DND-41 (cell line): ENCODE measurements at regions not wholly inside any gene's neighbourhood (a gene's known extent, or its start where the extent isn't known, plus 50 kb on each side); places are given as distances from the start of the nearest gene placed in this dataset.

ENCODE experiments used
- EZH2 ChIP-seq: IDR thresholded peaks from 3 replicates; pipeline ENCODE4 v1.6.1; 2012; ENCODE audit warnings: borderline replicate concordance, low read depth, mild to moderate bottlenecking, moderate library complexity, low read length, inconsistent platforms; ENCODE audit not compliant: severe bottlenecking
- TF ChIP-seq, protein P1 (sequence below): IDR thresholded peaks from 2 replicates; pipeline ENCODE4 v1.5.1; 2012; ENCODE audit warnings: borderline replicate concordance, low read length, moderate library complexity, mild to moderate bottlenecking; ENCODE audit not compliant: poor library complexity, severe bottlenecking; ENCODE audit errors: extremely low read depth

DNA sequence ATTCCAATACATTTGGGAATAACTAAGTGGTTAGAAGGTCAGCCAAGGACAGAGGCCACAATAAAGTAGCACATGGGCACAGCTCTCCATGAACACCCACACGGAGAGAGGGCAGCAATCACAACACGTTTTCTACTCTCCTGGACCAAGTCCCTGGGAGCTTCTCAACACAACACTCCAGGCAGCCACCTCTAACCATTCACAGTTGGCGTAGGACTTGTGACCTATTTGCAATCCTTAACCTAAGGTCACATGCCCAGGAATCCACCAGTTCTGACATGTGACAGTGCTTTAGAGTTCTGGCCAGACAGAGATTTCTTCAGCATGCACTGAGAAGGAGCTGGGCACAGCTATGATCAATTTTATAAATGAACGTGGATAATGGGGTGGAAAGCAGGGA lies 280.8 kb downstream of the SHQ1 start:
- TF ChIP-seq, protein P1, sequence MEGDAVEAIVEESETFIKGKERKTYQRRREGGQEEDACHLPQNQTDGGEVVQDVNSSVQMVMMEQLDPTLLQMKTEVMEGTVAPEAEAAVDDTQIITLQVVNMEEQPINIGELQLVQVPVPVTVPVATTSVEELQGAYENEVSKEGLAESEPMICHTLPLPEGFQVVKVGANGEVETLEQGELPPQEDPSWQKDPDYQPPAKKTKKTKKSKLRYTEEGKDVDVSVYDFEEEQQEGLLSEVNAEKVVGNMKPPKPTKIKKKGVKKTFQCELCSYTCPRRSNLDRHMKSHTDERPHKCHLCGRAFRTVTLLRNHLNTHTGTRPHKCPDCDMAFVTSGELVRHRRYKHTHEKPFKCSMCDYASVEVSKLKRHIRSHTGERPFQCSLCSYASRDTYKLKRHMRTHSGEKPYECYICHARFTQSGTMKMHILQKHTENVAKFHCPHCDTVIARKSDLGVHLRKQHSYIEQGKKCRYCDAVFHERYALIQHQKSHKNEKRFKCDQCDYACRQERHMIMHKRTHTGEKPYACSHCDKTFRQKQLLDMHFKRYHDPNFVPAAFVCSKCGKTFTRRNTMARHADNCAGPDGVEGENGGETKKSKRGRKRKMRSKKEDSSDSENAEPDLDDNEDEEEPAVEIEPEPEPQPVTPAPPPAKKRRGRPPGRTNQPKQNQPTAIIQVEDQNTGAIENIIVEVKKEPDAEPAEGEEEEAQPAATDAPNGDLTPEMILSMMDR: no peak
- no peak for TF ChIP-seq EZH2
